ENCODE measurements at regions not wholly inside any gene's neighbourhood (a gene's known extent, or its start where the extent isn't known, plus 50 kb on each side); places are given as distances from the start of the nearest gene placed in this dataset.

DNA sequence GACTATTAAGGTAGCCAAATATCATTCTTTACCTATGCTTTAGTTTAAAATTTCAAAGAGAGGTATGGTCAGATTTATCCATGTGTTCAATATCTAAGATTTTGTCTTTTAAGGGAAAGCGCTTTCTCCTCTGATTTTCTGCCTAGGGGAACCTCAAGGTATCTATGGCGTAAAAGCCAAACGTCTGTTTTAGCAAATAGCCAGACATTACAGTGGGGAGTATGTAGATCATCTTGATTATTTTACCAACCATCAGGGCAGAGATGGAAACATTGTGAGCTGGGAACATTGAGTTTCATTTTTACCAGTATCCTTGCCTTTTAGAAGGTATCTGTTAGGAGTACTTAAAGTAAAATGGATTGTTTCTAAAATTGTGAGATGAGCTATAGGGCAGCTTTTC, 71.0 kb downstream of the LEPR start:
- Histone ChIP-seq H3K36me3 (ENCODE audit: insufficient read depth, low read length) (no peaks in the 10 kb centered on the region), H4K20me1 (ENCODE audit: insufficient read depth, low read length) (no peaks in the 10 kb centered on the region), H2AFZ (ENCODE audit: low read length) (no peak overlapping the region), H3K4me1 (ENCODE audit: insufficient read depth, low read length, poor library complexity, severe bottlenecking) (no peaks in the 10 kb centered on the region), H3K9me3 (ENCODE audit: low read length) (no peaks in the 10 kb centered on the region), H3K4me2 (ENCODE audit: low read length) (no peak overlapping the region), H3K9me2 (ENCODE audit: insufficient read depth, low read length) (no peaks in the 10 kb centered on the region), H3K27ac (ENCODE audit: low read depth, low read length, poor library complexity, severe bottlenecking) (no peak overlapping the region), H3K79me2 (ENCODE audit: insufficient read depth, low read depth, low read length) (no peaks in the 10 kb centered on the region), H3K4me3 (ENCODE audit: low read depth, low read length, poor library complexity, severe bottlenecking) (no peak overlapping the region)
- intact Hi-C loops (cut with micrococcal nuclease; ENCODE audit: unreplicated experiment), result no loop called here
- TF ChIP-seq, protein P1, sequence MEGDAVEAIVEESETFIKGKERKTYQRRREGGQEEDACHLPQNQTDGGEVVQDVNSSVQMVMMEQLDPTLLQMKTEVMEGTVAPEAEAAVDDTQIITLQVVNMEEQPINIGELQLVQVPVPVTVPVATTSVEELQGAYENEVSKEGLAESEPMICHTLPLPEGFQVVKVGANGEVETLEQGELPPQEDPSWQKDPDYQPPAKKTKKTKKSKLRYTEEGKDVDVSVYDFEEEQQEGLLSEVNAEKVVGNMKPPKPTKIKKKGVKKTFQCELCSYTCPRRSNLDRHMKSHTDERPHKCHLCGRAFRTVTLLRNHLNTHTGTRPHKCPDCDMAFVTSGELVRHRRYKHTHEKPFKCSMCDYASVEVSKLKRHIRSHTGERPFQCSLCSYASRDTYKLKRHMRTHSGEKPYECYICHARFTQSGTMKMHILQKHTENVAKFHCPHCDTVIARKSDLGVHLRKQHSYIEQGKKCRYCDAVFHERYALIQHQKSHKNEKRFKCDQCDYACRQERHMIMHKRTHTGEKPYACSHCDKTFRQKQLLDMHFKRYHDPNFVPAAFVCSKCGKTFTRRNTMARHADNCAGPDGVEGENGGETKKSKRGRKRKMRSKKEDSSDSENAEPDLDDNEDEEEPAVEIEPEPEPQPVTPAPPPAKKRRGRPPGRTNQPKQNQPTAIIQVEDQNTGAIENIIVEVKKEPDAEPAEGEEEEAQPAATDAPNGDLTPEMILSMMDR (conservative IDR thresholded peaks at IDR 0.05; ENCODE audit: low read length), result no peak
- no peak for TF ChIP-seq EZH2phosphoT487 (IDR thresholded peaks at IDR 0.05; ENCODE audit: borderline replicate concordance, low read depth, low read length)
- CTCF ChIA-PET (ENCODE audit: unreplicated experiment), result no interaction called here
- no TSS peak for BruUV-seq (replicated peaks)
- no peak for DNase-seq (ENCODE audit: low spot score)
- POLR2A ChIA-PET, result interaction anchor here (1.4 kb wide), 1 partner anchor 9 kb away, joined by 3 read pairs; no protein-coding TSS in a partner anchor

DNA sequence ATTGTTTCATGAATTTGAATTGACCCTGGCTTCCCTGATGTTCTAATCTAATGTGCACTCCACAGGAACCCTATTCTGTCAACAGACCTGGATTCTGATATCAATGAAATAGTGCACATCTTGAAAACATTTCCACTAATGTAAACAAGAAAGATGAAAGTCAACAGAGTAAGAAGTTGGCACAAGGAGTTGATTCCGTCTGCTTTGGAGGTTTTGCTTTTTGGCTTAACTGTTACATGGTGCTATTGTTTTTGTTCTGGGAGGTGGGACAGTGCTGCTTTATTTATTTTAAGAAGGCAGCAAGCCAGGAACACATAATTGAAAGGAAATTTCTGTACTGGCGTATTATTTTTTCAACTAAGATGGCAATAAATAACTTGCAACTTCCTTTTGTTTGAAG, 73.3 kb downstream of the LEPR start:
- Histone ChIP-seq H3K36me3 (ENCODE audit: insufficient read depth, low read length) (no peaks in the 10 kb centered on the region), H4K20me1 (ENCODE audit: insufficient read depth, low read length) (no peaks in the 10 kb centered on the region), H3K4me1 (ENCODE audit: insufficient read depth, low read length, poor library complexity, severe bottlenecking) (no peaks in the 10 kb centered on the region), H3K4me2 (ENCODE audit: low read length) (no peak overlapping the region), H3K9me2 (ENCODE audit: insufficient read depth, low read length) (no peaks in the 10 kb centered on the region), H3K27ac (ENCODE audit: low read depth, low read length, poor library complexity, severe bottlenecking) (no peak overlapping the region), H3K4me3 (ENCODE audit: low read depth, low read length, poor library complexity, severe bottlenecking) (no peak overlapping the region), H3K9me3 (ENCODE audit: low read length) (no peaks in the 10 kb centered on the region), H2AFZ (ENCODE audit: low read length) (no peak overlapping the region), H3K79me2 (ENCODE audit: insufficient read depth, low read depth, low read length) (no peaks in the 10 kb centered on the region)
- DNase-seq (ENCODE audit: low spot score), result no peak
- CTCF ChIA-PET (ENCODE audit: unreplicated experiment), result no interaction called here
- POLR2A ChIA-PET, result interaction anchor here (0.6 kb wide), 1 partner anchor 12 kb away, joined by 3 read pairs; no protein-coding TSS in a partner anchor
- TF ChIP-seq, protein P1 (conservative IDR thresholded peaks at IDR 0.05; ENCODE audit: low read length), result no peak
- no peak for TF ChIP-seq EZH2phosphoT487 (IDR thresholded peaks at IDR 0.05; ENCODE audit: borderline replicate concordance, low read depth, low read length)
- intact Hi-C loops (cut with micrococcal nuclease; ENCODE audit: unreplicated experiment), result no loop called here
- no TSS peak for BruUV-seq (replicated peaks)

- Histone ChIP-seq H3K4me3 (ENCODE audit: low read depth, low read length, poor library complexity, severe bottlenecking) (no peak overlapping the region), H4K20me1 (ENCODE audit: insufficient read depth, low read length) (no peaks in the 10 kb centered on the region), H3K4me2 (ENCODE audit: low read length) (no peak overlapping the region), H3K79me2 (ENCODE audit: insufficient read depth, low read depth, low read length) (no peaks in the 10 kb centered on the region), H3K9me2 (ENCODE audit: insufficient read depth, low read length) (no peaks in the 10 kb centered on the region), H3K9me3 (ENCODE audit: low read length) (no peaks in the 10 kb centered on the region), H3K27ac (ENCODE audit: low read depth, low read length, poor library complexity, severe bottlenecking) (no peak overlapping the region), H3K4me1 (ENCODE audit: insufficient read depth, low read length, poor library complexity, severe bottlenecking) (no peaks in the 10 kb centered on the region), H2AFZ (ENCODE audit: low read length) (no peak overlapping the region), H3K36me3 (ENCODE audit: insufficient read depth, low read length) (no peaks in the 10 kb centered on the region)
- ChIA-PET CTCF (ENCODE audit: unreplicated experiment) (no interaction called here), POLR2A (interaction anchor here (0.6 kb wide), 1 partner anchor 13 kb away, joined by 3 read pairs; no protein-coding TSS in a partner anchor)
- no peak for DNase-seq (ENCODE audit: low spot score)
- TF ChIP-seq EZH2phosphoT487 (IDR thresholded peaks at IDR 0.05; ENCODE audit: borderline replicate concordance, low read depth, low read length), result no peak
- TF ChIP-seq, protein P1 (conservative IDR thresholded peaks at IDR 0.05; ENCODE audit: low read length), result no peak
- BruUV-seq (replicated peaks), result no TSS peak
- intact Hi-C loops (cut with micrococcal nuclease; ENCODE audit: unreplicated experiment), result no loop called here
These were observed 74.2 kb downstream of the LEPR start for GRCh38 chr1:65494671-65495070.
